Memory B cell (primary cell): ENCODE measurements at regions not wholly inside any gene's neighbourhood (a gene's known extent, or its start where the extent isn't known, plus 50 kb on each side); places are given as distances from the start of the nearest gene placed in this dataset.

Experiments used
- ATAC-seq: fragments of 150-1000 bp; cut with Tn5 transposase; 2 replicates; pipeline ENCODE4 v1.10.0; 2021; ENCODE audit warnings: low read depth, mild to moderate bottlenecking, moderate library complexity
- DNase-seq, 2 donors: peaks; one replicate each; pipeline ENCODE4 v3.0.0; 2022; ENCODE audit warnings: low spot score in 2 of 2
- H3K27ac Mint-ChIP-seq: one replicate; pipeline ENCODE4 v1.8.0; 2022; ENCODE audit warnings: mild to moderate bottlenecking, moderate library complexity, mixed read lengths
- H3K27me3 Mint-ChIP-seq: one replicate; pipeline ENCODE4 v1.8.0; 2022; ENCODE audit warnings: mixed read lengths
- H3K36me3 Mint-ChIP-seq: one replicate; pipeline ENCODE4 v1.8.0; 2022; ENCODE audit warnings: mild to moderate bottlenecking, mixed read lengths
- H3K4me1 Mint-ChIP-seq: one replicate; pipeline ENCODE4 v1.8.0; 2022; ENCODE audit warnings: mixed read lengths
- H3K4me3 Mint-ChIP-seq: one replicate; pipeline ENCODE4 v1.8.0; 2022; ENCODE audit warnings: mild to moderate bottlenecking, moderate library complexity, mixed read lengths
- H3K9me3 Mint-ChIP-seq: one replicate; pipeline ENCODE4 v1.8.0; 2022; ENCODE audit warnings: mixed read lengths

DNA sequence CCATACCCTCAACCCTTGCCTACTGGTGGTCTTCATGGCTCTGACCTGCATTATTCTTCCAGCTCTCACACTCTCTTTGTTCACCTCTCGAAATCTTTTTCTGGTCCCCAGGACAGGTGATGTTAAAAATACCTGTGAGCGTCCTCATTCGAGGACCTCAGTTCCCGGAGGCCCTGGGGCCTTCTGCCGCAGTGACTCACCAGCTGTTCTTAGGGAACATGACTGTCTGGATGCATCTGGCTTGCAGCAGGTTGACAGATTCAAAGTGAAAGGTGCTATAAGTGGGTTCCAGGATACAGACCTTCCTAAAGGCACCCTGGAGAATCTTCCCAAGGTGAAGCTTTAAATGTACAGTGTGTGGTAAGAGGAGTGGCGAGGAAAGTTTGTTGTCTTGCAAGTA is 210.4 kb upstream of the KCNG1 start:
- no peak overlapping the region for H3K27ac Mint-ChIP-seq
- H3K4me3 Mint-ChIP-seq: no peak overlapping the region
- peaks cover 14% of the 10 kb centered on the region for H3K27me3 Mint-ChIP-seq
- H3K36me3 Mint-ChIP-seq: no peaks in the 10 kb centered on the region
- ATAC-seq: no peak
- no peak for DNase-seq
- H3K4me1 Mint-ChIP-seq: no peaks in the 10 kb centered on the region
- peaks cover 2% of the 10 kb centered on the region for H3K9me3 Mint-ChIP-seq

DNA sequence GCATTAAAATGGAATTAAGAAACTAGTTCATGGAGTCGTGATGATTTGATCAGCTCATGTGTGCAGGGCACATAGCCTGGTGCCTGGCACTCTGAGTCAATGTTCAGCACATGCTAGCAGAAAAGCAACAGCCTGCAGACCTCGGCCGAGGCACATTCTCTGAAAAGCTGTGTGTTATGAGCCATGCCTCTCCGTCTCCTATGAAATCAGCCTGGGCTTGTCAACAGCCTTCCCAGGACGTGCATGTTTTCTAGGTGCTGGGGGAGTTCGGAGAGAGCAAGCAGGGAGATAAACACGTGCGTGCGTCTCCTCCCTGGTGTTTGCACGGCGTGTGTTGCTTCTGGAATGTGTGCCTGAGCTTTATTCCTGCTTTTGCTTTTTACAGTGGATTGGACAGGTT is 207.8 kb upstream of the KCNG1 start:
- DNase-seq (no peak), ATAC-seq (no peak)
- no peak overlapping the region for H3K27ac Mint-ChIP-seq
- no peak overlapping the region for H3K4me3 Mint-ChIP-seq
- peaks cover 2% of the 10 kb centered on the region for H3K9me3 Mint-ChIP-seq
- H3K4me1 Mint-ChIP-seq: no peaks in the 10 kb centered on the region
- peaks cover 9% of the 10 kb centered on the region for H3K27me3 Mint-ChIP-seq
- H3K36me3 Mint-ChIP-seq: no peaks in the 10 kb centered on the region

DNA sequence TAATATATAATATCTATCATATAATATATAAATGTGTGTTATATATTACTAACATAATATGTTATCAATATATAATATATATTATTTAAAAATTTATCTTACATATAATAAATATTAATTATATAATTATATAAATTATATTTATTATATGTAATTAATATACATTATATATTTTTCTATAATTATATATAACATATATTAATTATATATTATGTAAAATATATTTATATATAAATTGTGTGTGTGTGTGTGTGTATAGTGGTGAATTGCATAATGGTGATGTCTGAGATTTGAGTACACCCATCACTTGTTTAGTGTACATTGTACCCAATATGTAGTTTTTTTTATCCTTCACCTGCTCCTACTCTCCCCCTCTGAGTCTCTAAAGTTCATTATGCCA is 205.9 kb upstream of the KCNG1 start:
- ATAC-seq (no peak), DNase-seq (no peak)
- H3K36me3 Mint-ChIP-seq: no peaks in the 10 kb centered on the region
- H3K27me3 Mint-ChIP-seq: peaks cover 4% of the 10 kb centered on the region
- peaks cover 3% of the 10 kb centered on the region for H3K9me3 Mint-ChIP-seq
- H3K27ac Mint-ChIP-seq: no peak overlapping the region
- no peaks in the 10 kb centered on the region for H3K4me1 Mint-ChIP-seq
- no peak overlapping the region for H3K4me3 Mint-ChIP-seq

GRCh38 chr20:51227744-51228143 is 204.8 kb upstream of the KCNG1 start:
- no peak overlapping the region for H3K27ac Mint-ChIP-seq
- ATAC-seq (no peak), DNase-seq (no peak)
- no peaks in the 10 kb centered on the region for H3K4me1 Mint-ChIP-seq
- H3K4me3 Mint-ChIP-seq: no peak overlapping the region
- peaks cover 6% of the 10 kb centered on the region for H3K9me3 Mint-ChIP-seq
- no peaks in the 10 kb centered on the region for H3K36me3 Mint-ChIP-seq
- peaks cover 6% of the 10 kb centered on the region for H3K27me3 Mint-ChIP-seq

GRCh38 chr20:51223183-51223720 is 200.3 kb upstream of the KCNG1 start:
- no peak overlapping the region for H3K4me3 Mint-ChIP-seq
- H3K4me1 Mint-ChIP-seq: peaks cover 8% of the 10 kb centered on the region
- peaks cover 2% of the 10 kb centered on the region for H3K36me3 Mint-ChIP-seq
- H3K27ac Mint-ChIP-seq: no peak overlapping the region
- H3K9me3 Mint-ChIP-seq: peaks cover 4% of the 10 kb centered on the region
- ATAC-seq: no peak
- peaks cover 17% of the 10 kb centered on the region for H3K27me3 Mint-ChIP-seq
- DNase-seq: no peak

GRCh38 chr20:51221791-51222408 is 199.0 kb upstream of the KCNG1 start:
- Mint-ChIP-seq H3K36me3 (peaks cover 2% of the 10 kb centered on the region), H3K27ac (no peak overlapping the region), H3K27me3 (peaks cover 17% of the 10 kb centered on the region), H3K4me1 (peaks cover 8% of the 10 kb centered on the region), H3K9me3 (peaks cover 9% of the 10 kb centered on the region), H3K4me3 (no peak overlapping the region)
- DNase-seq: no peak
- no peak for ATAC-seq

GRCh38 chr20:51221103-51221502 is 198.2 kb upstream of the KCNG1 start:
- peaks cover 17% of the 10 kb centered on the region for H3K27me3 Mint-ChIP-seq
- ATAC-seq (no peak), DNase-seq (no peak)
- peaks cover 2% of the 10 kb centered on the region for H3K36me3 Mint-ChIP-seq
- H3K4me1 Mint-ChIP-seq: peaks cover 8% of the 10 kb centered on the region
- H3K4me3 Mint-ChIP-seq: no peak overlapping the region
- peaks cover 9% of the 10 kb centered on the region for H3K9me3 Mint-ChIP-seq
- H3K27ac Mint-ChIP-seq: no peak overlapping the region

GRCh38 chr20:51220293-51220706 is 197.4 kb upstream of the KCNG1 start:
- Mint-ChIP-seq H3K4me1 (peaks cover 8% of the 10 kb centered on the region), H3K27me3 (peaks cover 18% of the 10 kb centered on the region), H3K36me3 (peaks cover 2% of the 10 kb centered on the region), H3K9me3 (peaks cover 8% of the 10 kb centered on the region), H3K27ac (no peak overlapping the region), H3K4me3 (no peak overlapping the region)
- peak in 1 of 2 donors; percentile 30 for DNase-seq
- ATAC-seq: no peak

DNA sequence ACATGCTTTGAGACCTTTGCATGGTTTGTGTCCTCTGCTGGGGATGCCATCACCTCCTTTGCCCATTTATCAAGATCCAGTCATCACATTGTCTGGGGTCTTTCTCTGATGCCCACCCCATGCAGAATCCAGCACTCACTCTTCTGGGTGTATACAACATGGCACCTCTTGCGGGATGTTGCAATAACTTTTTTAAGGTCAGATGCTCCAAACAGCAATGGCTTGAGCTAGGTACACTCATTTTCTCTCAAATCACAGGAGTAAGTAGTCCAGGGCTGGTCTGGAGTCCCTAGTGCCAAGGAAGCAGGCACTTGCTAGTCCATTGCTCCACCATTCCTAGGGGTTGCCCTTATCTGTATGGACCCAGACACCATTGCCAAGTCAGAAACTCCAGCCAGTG is 196.6 kb upstream of the KCNG1 start:
- peaks cover 10% of the 10 kb centered on the region for H3K9me3 Mint-ChIP-seq
- H3K4me3 Mint-ChIP-seq: no peak overlapping the region
- peaks cover 24% of the 10 kb centered on the region for H3K27me3 Mint-ChIP-seq
- ATAC-seq: no peak
- no peak for DNase-seq
- no peak overlapping the region for H3K27ac Mint-ChIP-seq
- H3K36me3 Mint-ChIP-seq: peaks cover 2% of the 10 kb centered on the region
- H3K4me1 Mint-ChIP-seq: peaks cover 8% of the 10 kb centered on the region

DNA sequence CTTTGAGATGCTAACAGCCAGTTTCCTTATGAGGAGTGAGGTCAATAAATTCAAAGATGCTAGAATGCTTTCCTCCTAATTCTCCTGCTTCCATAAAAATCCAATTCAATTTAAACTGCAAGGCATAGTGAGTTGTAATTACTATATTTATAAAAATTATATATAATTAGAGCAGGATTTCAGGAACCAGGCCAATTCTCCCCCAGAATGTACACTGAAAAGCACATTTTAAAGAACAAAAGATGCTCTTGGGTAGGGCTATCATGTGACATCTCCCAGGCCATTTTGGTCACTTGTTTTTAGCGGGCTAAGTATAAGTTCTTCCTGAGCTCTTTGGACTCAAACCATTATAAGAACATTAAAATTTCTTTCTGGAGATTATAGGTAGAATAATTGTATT is 195.7 kb upstream of the KCNG1 start:
- ATAC-seq: no peak
- Mint-ChIP-seq H3K4me1 (peaks cover 8% of the 10 kb centered on the region), H3K27ac (no peak overlapping the region), H3K9me3 (peaks cover 10% of the 10 kb centered on the region), H3K36me3 (peaks cover 2% of the 10 kb centered on the region), H3K27me3 (peaks cover 28% of the 10 kb centered on the region), H3K4me3 (no peak overlapping the region)
- DNase-seq: no peak

DNA sequence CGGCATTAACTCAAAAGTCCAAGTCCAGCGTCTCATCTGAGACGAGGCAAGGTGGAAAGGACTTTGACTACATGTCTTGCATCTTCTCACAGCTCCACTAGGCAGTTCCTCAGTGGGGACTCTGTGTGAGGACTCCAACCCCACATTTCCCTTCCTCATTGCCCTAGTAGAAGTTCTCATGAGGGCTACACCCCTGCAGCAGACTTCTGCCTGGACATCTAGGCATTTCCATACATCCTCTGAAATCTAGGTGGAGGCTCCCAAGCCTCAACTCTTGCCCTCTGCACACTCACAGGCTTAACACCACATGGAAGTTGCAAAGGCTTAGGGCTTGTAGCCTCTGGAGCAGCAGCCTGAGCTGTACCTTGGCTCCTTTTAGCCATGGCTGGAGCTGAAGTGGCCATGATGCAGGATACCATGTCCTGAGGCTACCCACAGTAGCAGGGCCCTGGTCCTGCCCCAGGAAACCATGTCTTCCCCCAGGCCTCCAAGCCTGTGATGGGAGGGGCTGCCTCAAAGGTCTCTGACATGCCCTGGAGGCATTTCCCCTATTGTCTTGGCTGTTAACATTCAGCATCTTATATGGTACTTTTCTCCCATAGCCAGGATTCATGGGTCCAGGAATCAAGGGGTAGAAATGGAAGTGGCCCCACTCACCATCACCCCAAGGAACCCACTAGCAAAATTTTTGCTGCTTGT is 194.6 kb upstream of the KCNG1 start:
- peaks cover 29% of the 10 kb centered on the region for H3K27me3 Mint-ChIP-seq

DNA sequence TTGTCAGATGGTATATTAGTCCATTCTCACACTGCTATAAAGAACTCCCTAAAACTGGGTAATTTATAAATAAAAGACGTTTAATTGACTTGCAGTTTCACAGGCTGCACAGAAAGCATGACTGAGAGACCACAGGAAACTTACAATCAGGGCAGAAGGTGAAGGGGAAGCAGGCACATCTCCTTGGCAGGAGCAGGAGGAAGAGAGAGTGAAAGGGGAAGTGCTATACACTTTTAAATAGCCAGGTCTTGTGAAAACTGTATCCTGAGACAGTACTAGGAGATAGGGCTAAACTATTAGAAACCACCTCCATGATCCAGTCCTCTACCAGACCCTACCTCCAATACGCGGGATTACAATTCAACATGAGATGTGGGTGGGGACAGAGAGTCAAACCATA is 193.9 kb upstream of the KCNG1 start:
- Mint-ChIP-seq H3K9me3 (peaks cover 7% of the 10 kb centered on the region), H3K27ac (no peak overlapping the region), H3K27me3 (peaks cover 30% of the 10 kb centered on the region), H3K4me3 (no peak overlapping the region), H3K36me3 (peaks cover 2% of the 10 kb centered on the region), H3K4me1 (peaks cover 8% of the 10 kb centered on the region)
- ATAC-seq (no peak), DNase-seq (no peak)

More for the DNA sequence above, 194.6 kb upstream of the KCNG1 start:
- Mint-ChIP-seq H3K4me1 (peaks cover 8% of the 10 kb centered on the region), H3K4me3 (no peak overlapping the region), H3K36me3 (peaks cover 2% of the 10 kb centered on the region), H3K9me3 (peaks cover 7% of the 10 kb centered on the region), H3K27ac (no peak overlapping the region)
- ATAC-seq (no peak), DNase-seq (no peak)

DNA sequence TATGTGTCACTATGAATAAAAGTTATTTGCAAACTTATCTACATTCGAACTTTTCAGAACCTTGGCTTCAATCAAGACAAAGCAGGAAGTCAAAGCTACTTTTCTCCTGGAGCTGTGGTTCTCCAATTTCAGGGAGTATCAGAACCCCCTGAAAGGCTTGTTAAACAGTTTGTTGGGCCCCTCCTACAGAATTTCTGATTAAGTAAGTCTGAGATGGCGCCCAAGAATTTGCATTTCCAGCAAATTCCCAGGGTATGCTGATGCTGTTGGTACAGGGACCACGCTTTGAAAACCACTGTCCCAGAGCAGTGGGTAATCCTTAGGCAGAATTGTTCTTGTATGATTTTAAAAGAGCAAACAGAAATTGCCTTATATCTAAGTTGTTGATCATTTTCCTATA is 189.9 kb upstream of the KCNG1 start:
- Mint-ChIP-seq H3K9me3 (peaks cover 7% of the 10 kb centered on the region), H3K27me3 (peaks cover 16% of the 10 kb centered on the region)

DNA sequence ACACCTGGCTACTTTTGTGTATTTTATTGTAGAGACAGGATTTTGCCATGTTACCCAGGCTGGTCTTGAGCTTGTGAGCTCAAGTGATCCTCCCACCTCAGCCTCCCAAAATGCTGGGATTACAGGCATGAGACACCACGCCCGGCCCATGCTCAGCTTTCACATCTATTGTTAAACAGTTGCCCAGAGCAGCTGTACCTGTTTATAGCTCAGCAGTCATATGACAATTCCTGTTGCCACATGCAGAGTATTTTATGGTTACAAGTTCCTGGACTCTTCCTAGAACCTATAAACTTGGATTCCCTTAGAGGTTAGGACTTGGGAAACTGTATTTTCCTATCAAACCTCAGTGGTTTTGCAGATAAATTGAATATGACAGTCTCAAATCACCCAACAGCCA is 188.3 kb upstream of the KCNG1 start:
- Mint-ChIP-seq H3K27ac (no peak overlapping the region), H3K4me3 (no peak overlapping the region), H3K9me3 (peaks cover 2% of the 10 kb centered on the region), H3K36me3 (no peaks in the 10 kb centered on the region), H3K27me3 (peaks cover 20% of the 10 kb centered on the region), H3K4me1 (no peaks in the 10 kb centered on the region)
- DNase-seq (no peak), ATAC-seq (no peak)

More for the DNA sequence above, 189.9 kb upstream of the KCNG1 start:
- no peaks in the 10 kb centered on the region for H3K4me1 Mint-ChIP-seq
- ATAC-seq (no peak), DNase-seq (no peak)
- no peaks in the 10 kb centered on the region for H3K36me3 Mint-ChIP-seq
- H3K4me3 Mint-ChIP-seq: no peak overlapping the region
- H3K27ac Mint-ChIP-seq: no peak overlapping the region

- Mint-ChIP-seq H3K27me3 (peaks cover 16% of the 10 kb centered on the region), H3K27ac (no peak overlapping the region), H3K36me3 (no peaks in the 10 kb centered on the region), H3K9me3 (peaks cover under 1% of the 10 kb centered on the region), H3K4me3 (no peak overlapping the region), H3K4me1 (no peaks in the 10 kb centered on the region)
- ATAC-seq (no peak), DNase-seq (no peak)
These were observed 187.2 kb upstream of the KCNG1 start for GRCh38 chr20:51210084-51210483.
